ENCODE measurements at regions not wholly inside any gene's neighbourhood (a gene's known extent, or its start where the extent isn't known, plus 50 kb on each side); places are given as distances from the start of the nearest gene placed in this dataset.

DNA sequence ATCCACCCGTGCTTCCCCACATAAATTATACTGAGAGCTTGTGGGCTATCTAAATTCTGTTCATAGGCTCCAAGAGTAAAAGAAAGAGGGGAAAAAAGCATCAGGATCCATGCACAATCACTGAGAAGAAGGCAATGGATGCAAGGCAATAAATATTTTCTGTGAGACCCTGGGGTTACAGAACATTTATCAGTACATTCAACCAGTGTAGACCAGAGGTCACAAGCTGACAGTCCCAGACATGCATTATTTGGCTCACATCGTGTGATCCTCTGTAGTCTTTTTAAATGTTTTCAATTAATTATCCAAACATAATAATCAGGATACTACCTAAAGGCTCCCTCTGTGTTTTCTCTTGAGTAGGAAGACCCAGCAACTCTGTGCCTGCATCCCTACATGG is 267.9 kb upstream of the CAND1 start:
- no peak for TF ChIP-seq POLR2A (IDR thresholded peaks at IDR 0.05)
- no peak for TF ChIP-seq CTCF (IDR thresholded peaks at IDR 0.05)

All from testis (tissue), 2 donors.